Lung (tissue), 11 donors: ENCODE measurements at regions not wholly inside any gene's neighbourhood (a gene's known extent, or its start where the extent isn't known, plus 50 kb on each side); places are given as distances from the start of the nearest gene placed in this dataset.

Source experiments
- ATAC-seq: fragments of 200-7000 bp; cut with Tn5 transposase; one replicate; pipeline ENCODE4 v1.9.1; 2020; ENCODE audit warnings: moderate number of reproducible peaks; ENCODE audit not compliant: insufficient read depth, low FRiP score
- DNase-seq, 3 donors: peaks; one replicate each; pipeline ENCODE4 v3.0.0-alpha.2; 2013 to 2017
- H3K27ac ChIP-seq, 2 donors: one replicate each; pipeline ENCODE4 v1.5.1; 2013; ENCODE audit warnings: mild to moderate bottlenecking in 2 of 2, moderate library complexity in 2 of 2, control low read depth in 1 of 2, inconsistent platforms in 1 of 2, low read depth in 1 of 2, low read length in 1 of 2
- H3K27me3 ChIP-seq, 3 donors: one replicate each; pipeline ENCODE4 v1.5.1; 2013; ENCODE audit warnings: low read length in 2 of 3; ENCODE audit not compliant: control insufficient read depth in 3 of 3, insufficient read depth in 3 of 3
- H3K36me3 ChIP-seq, 4 donors: one replicate each; pipeline ENCODE4 v1.5.1; 2013; ENCODE audit warnings: low read length in 4 of 4, mild to moderate bottlenecking in 1 of 4, moderate library complexity in 1 of 4; ENCODE audit not compliant: control insufficient read depth in 4 of 4, insufficient read depth in 4 of 4
- H3K4me1 ChIP-seq, 5 donors: one replicate each; pipeline ENCODE4 v1.5.1; 2013; ENCODE audit warnings: low read length in 5 of 5, mild to moderate bottlenecking in 2 of 5, moderate library complexity in 1 of 5; ENCODE audit not compliant: control insufficient read depth in 5 of 5, insufficient read depth in 5 of 5
- H3K4me3 ChIP-seq: one replicate; pipeline ENCODE4 v1.5.1; 2013; ENCODE audit warnings: mild to moderate bottlenecking, control low read depth, moderate library complexity
- H3K9ac ChIP-seq, 2 donors: one replicate each; pipeline ENCODE4 v1.5.1; 2013; ENCODE audit warnings: low read length in 2 of 2, control low read depth in 1 of 2; ENCODE audit not compliant: insufficient read depth in 1 of 2
- H3K9me3 ChIP-seq, 4 donors: one replicate each; pipeline ENCODE4 v1.5.1; 2013; ENCODE audit warnings: low read length in 3 of 4, mild to moderate bottlenecking in 1 of 4, moderate library complexity in 1 of 4; ENCODE audit not compliant: control insufficient read depth in 4 of 4, insufficient read depth in 3 of 4
- WGBS, 2 donors: extraction: QIAGEN DNeasy Blood & Tissue Kit; methylation state at CpG; one replicate each; pipeline ENCODE4 v1.1.7; 2013; 5-methylcytosine and 5-hydroxymethylcytosine counted together
- TF ChIP-seq, protein P1 (sequence below): IDR thresholded peaks from 2 replicates; pipeline ENCODE4 v1.5.1; 2012; ENCODE audit warnings: mild to moderate bottlenecking; ENCODE audit errors: control extremely low read depth, extremely low read depth
- donor health status: control.
- donor health status: control.
- donor health status: Bipolar disorder and iron deficiency.
- donor health status: healthy.
- donor health status: DM: yes; HTN: yes; CAD: no.

DNA sequence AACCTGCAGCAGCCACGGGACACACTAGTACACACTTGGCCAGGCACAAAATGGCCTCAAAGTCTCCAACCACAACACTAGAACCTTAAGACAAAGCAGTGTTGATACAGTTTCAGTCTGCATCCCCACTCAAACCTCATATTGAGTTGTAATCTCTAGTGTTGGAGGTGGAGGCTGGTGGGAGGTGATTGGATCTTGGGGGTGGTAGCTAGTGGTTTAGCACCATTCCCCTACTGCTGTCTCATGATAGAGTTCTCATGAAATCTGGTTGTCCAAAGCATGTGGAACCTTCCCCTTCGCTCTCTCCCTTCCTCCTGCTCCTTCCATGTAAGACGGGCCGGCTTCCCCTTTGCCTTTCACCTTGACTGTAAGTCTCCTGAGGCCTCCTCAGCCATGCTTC, 638.7 kb downstream of the UQCRFS1 start:
- ATAC-seq (no peak), DNase-seq (no peak)
- TF ChIP-seq, protein P1, sequence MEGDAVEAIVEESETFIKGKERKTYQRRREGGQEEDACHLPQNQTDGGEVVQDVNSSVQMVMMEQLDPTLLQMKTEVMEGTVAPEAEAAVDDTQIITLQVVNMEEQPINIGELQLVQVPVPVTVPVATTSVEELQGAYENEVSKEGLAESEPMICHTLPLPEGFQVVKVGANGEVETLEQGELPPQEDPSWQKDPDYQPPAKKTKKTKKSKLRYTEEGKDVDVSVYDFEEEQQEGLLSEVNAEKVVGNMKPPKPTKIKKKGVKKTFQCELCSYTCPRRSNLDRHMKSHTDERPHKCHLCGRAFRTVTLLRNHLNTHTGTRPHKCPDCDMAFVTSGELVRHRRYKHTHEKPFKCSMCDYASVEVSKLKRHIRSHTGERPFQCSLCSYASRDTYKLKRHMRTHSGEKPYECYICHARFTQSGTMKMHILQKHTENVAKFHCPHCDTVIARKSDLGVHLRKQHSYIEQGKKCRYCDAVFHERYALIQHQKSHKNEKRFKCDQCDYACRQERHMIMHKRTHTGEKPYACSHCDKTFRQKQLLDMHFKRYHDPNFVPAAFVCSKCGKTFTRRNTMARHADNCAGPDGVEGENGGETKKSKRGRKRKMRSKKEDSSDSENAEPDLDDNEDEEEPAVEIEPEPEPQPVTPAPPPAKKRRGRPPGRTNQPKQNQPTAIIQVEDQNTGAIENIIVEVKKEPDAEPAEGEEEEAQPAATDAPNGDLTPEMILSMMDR: no peak
- Histone ChIP-seq H3K27me3 (no peaks in the 10 kb centered on the region), H3K4me1 (no peaks in the 10 kb centered on the region), H3K9ac (no peak overlapping the region), H3K36me3 (no peaks in the 10 kb centered on the region), H3K9me3 (no peaks in the 10 kb centered on the region), H3K4me3 (no peak overlapping the region), H3K27ac (no peak overlapping the region)
- 87 to 91% methylated on average over 4 of the region's 4 CpGs for WGBS, 2 donors

DNA sequence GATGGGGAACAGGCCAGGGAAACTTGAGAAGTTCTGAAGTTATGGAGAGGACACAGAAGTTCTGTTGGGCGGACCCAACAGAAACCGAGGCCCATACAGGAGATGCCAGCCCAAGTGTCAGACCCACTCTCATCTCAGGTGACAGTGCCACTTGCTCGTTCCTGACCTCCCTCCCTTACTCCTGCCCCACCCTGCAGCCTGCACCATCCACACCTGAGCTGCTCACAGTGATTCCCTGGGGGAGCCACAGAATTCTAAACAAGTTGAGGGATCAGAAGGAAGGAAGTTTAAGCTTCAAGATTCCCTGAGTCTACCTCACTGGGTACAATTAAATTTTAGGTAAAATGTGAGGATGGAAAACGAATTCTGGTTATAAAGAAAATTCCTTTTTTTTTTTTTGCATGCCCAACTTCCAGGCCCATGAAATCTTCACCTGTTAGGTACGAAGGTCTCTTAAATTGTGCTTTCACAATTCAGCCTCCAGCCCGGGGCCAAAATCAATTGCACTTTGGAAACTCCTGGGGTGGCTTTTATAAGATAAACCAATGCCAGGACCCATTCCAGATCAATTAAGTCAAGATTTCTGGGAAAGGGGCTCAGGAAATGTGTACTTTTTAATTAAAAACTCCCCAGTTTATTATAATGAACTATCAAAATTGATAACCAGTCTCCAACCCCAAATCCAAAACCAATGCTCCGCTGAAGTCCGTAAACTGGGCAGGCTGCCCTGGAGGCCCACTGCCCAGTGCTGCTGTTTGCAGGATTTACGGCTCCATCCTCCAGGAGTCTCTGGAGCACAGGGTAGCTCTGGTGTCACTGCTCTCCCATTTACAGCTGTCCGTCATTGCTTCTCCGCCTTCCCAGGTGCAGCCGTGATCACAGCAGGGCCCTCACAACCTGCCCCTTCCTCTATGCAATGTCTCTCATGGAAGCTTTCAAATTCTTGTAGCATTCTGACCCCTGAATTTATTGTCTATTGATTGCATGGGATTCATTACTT, 643.5 kb downstream of the UQCRFS1 start:
- Histone ChIP-seq H3K9me3 (no peaks in the 10 kb centered on the region), H3K27ac (no peak overlapping the region), H3K27me3 (no peaks in the 10 kb centered on the region), H3K4me1 (no peaks in the 10 kb centered on the region), H3K9ac (no peak overlapping the region), H3K36me3 (no peaks in the 10 kb centered on the region), H3K4me3 (no peak overlapping the region)
- WGBS, 2 donors: 75 to 81% methylated on average over 12 of the region's 12 CpGs
- ATAC-seq (no peak), DNase-seq (no peak)
- TF ChIP-seq, protein P1: no peak

DNA sequence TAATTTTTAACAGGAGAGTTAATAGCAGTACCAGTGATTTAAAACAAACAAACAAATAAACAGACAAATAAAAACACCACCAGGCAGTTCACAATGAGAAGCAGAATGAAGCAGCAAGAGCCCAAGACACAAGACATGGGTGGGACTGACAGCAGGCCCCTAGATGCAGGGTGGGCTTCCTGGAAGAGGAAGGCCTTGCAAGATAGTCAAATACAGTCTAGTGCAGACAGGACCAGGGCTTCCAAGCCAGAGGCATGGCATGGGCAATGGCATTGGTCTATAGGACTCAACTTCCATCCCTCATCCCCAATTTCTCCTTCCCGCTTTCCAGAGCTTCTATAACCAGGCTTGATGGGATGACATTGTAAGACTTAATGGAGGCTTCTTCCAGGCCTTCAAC, 645.1 kb downstream of the UQCRFS1 start:
- H3K36me3 ChIP-seq: no peaks in the 10 kb centered on the region
- H3K9ac ChIP-seq: no peak overlapping the region
- no peak for DNase-seq
- peaks cover 0 to 2% (median 0%) of the 10 kb centered on the region in 4 donors for H3K9me3 ChIP-seq
- peaks cover 0 to 6% (median 0%) of the 10 kb centered on the region in 5 donors for H3K4me1 ChIP-seq
- WGBS, 2 donors: 87 to 91% methylated on average over 1 of the region's 1 CpG
- TF ChIP-seq, protein P1: no peak
- ATAC-seq: no peak
- no peak overlapping the region for H3K4me3 ChIP-seq
- H3K27ac ChIP-seq: no peak overlapping the region
- no peaks in the 10 kb centered on the region for H3K27me3 ChIP-seq
